ENCODE measurements at regions not wholly inside any gene's neighbourhood (a gene's known extent, or its start where the extent isn't known, plus 50 kb on each side); places are given as distances from the start of the nearest gene placed in this dataset.

GRCh38 chr10:92787557-92788152 lies 60.7 kb upstream of the EXOC6 start (continued):
- TF ChIP-seq YY1 (IDR thresholded peaks at IDR 0.05; ENCODE audit: borderline replicate concordance in 1 of 3, control insufficient read depth in 1 of 3, extremely low read depth in 1 of 3, insufficient read depth in 3 of 3, insufficient read length in 1 of 3, insufficient replicate concordance in 2 of 3, low read depth in 1 of 3, low read length in 2 of 3), result no peak

GRCh38 chr10:92789067-92789466 lies 59.3 kb upstream of the EXOC6 start:
- POLR2A ChIA-PET, result interaction anchor here (1.0 kb wide), 1 partner anchor 14 kb away, joined by 5 read pairs; no protein-coding TSS in a partner anchor
- BruUV-seq (replicated peaks), result no TSS peak
- CTCF ChIA-PET (ENCODE audit: low intra/inter-chr PET ratio), result interaction anchor here (0.5 kb wide), 1 partner anchor 313 kb away, joined by 3 read pairs; no protein-coding TSS in a partner anchor

More at GRCh38 chr10:92789067-92789466, 59.3 kb upstream of the EXOC6 start:
- H3K27me3 ChIP-seq (ENCODE audit: control insufficient read depth in 2 of 2, insufficient read depth in 2 of 2, low read length in 2 of 2), result no peaks in the 10 kb centered on the region
- H3K9me1 ChIP-seq (ENCODE audit: control insufficient read depth, insufficient read depth, low read length), result no peaks in the 10 kb centered on the region
- in situ Hi-C loops (cut with MboI), result no loop called here
- H4K20me1 ChIP-seq (replicated peaks; ENCODE audit: control insufficient read depth, insufficient read depth, low read length), result no peaks in the 10 kb centered on the region
- no peaks in the 10 kb centered on the region for H3K79me2 ChIP-seq (ENCODE audit: control insufficient read depth, insufficient read depth, low read length)
- intact Hi-C loops (cut with micrococcal nuclease), result no loop called here
- 57% methylated on average over 7 of the region's 8 CpGs for WGBS (ENCODE audit: insufficient coverage, low coverage, missing lambda C conversion rate)
- H3K27ac ChIP-seq (ENCODE audit: extremely low read depth, low read depth, low read length), result no peak overlapping the region
- H3K9me3 ChIP-seq (replicated peaks; ENCODE audit: control insufficient read depth, insufficient read depth, low read depth, low read length), result no peaks in the 10 kb centered on the region
- ATAC-seq, result no peak
- no peak overlapping the region for H3K4me2 ChIP-seq (ENCODE audit: insufficient read depth, low read length)
- H3K36me3 ChIP-seq (ENCODE audit: control insufficient read depth, insufficient read depth, low read length), result no peaks in the 10 kb centered on the region
- no peaks in the 10 kb centered on the region; a peak in 1 of 5 replicates for H3K4me1 ChIP-seq (replicated peaks in 1 of 2; ENCODE audit: control insufficient read depth in 2 of 2, insufficient read depth in 2 of 2, low read length in 2 of 2)
- no peak overlapping the region for H3K4me3 ChIP-seq
- H2AFZ ChIP-seq (ENCODE audit: low read depth, low read length), result no peak overlapping the region
- no peak for FAIRE-seq
- H3K9ac ChIP-seq (ENCODE audit: insufficient read depth in 1 of 2, low read depth in 2 of 2, low read length in 2 of 2), result no peak overlapping the region
- no peak for TF ChIP-seq TCF3 (CRISPR knock-in tag; IDR thresholded peaks at IDR 0.05)
- TF ChIP-seq CBX2 (IDR thresholded peaks at IDR 0.05; ENCODE audit: insufficient read depth, low read length, poor library complexity, severe bottlenecking), result no peak
- TF ChIP-seq PTBP1 (IDR thresholded peaks at IDR 0.05; ENCODE audit: low read depth, low read length), result no peak
- no peak for TF ChIP-seq TEAD4 (IDR thresholded peaks at IDR 0.05; ENCODE audit: low read length)
- no peak for TF ChIP-seq TEAD4 (CRISPR knock-in tag; IDR thresholded peaks at IDR 0.05; ENCODE audit: borderline replicate concordance)
- TF ChIP-seq ZNF75A (CRISPR knock-in tag; IDR thresholded peaks at IDR 0.05), result no peak
- TF ChIP-seq RNF2 (IDR thresholded peaks at IDR 0.05), result no peak
- TF ChIP-seq NFIX (CRISPR knock-in tag; IDR thresholded peaks at IDR 0.05; ENCODE audit: low read depth), result no peak
- TF ChIP-seq MEF2D (tag; conservative IDR thresholded peaks at IDR 0.05; ENCODE audit: low read depth), result no peak
- TF ChIP-seq ETV1 (tag; conservative IDR thresholded peaks at IDR 0.05; ENCODE audit: low read depth), result no peak
- no peak for TF ChIP-seq ZNF507 (tag; conservative IDR thresholded peaks at IDR 0.05)
- TF ChIP-seq ZBTB43 (CRISPR knock-in tag; IDR thresholded peaks at IDR 0.05), result no peak
- TF ChIP-seq TARDBP (IDR thresholded peaks at IDR 0.05), result no peak
- no peak for TF ChIP-seq NFATC3 (IDR thresholded peaks at IDR 0.05)
- TF ChIP-seq ZNF785 (CRISPR knock-in tag; IDR thresholded peaks at IDR 0.05), result no peak
- no peak for DNase-seq (ENCODE audit: extremely low read depth in 1 of 4, low spot score in 3 of 4)

All from K562 (cell line).